ENCODE measurements at regions not wholly inside any gene's neighbourhood (a gene's known extent, or its start where the extent isn't known, plus 50 kb on each side); places are given as distances from the start of the nearest gene placed in this dataset.

GRCh38 chr15:81962482-81962881, 83.3 kb downstream of the MEX3B start:
- TF ChIP-seq CTCF (conservative IDR thresholded peaks at IDR 0.05) (no peak), ZFX (IDR thresholded peaks at IDR 0.05) (no peak)
- no peak overlapping the region for H3K27ac ChIP-seq

GRCh38 chr15:81959196-81959595, 86.6 kb downstream of the MEX3B start:
- no peak overlapping the region for H3K27ac ChIP-seq
- TF ChIP-seq CTCF (conservative IDR thresholded peaks at IDR 0.05) (no peak), ZFX (IDR thresholded peaks at IDR 0.05) (no peak)

- H3K27ac ChIP-seq = no peak overlapping the region
- TF ChIP-seq CTCF (conservative IDR thresholded peaks at IDR 0.05) (no peak), ZFX (IDR thresholded peaks at IDR 0.05) (no peak)
Measured at GRCh38 chr15:81957698-81958097, 88.1 kb downstream of the MEX3B start.

GRCh38 chr15:81955382-81956062, 90.3 kb downstream of the MEX3B start:
- no peak overlapping the region for H3K27ac ChIP-seq
- no peak for TF ChIP-seq ZFX (IDR thresholded peaks at IDR 0.05)
- no peak for TF ChIP-seq CTCF (conservative IDR thresholded peaks at IDR 0.05)

GRCh38 chr15:81954158-81954783, 91.5 kb downstream of the MEX3B start:
- no peak for TF ChIP-seq CTCF (conservative IDR thresholded peaks at IDR 0.05)
- TF ChIP-seq ZFX (IDR thresholded peaks at IDR 0.05) = no peak
- H3K27ac ChIP-seq = no peak overlapping the region

- TF ChIP-seq CTCF (conservative IDR thresholded peaks at IDR 0.05) (no peak), ZFX (IDR thresholded peaks at IDR 0.05) (no peak)
- H3K27ac ChIP-seq = no peak overlapping the region
Measured at GRCh38 chr15:81950841-81951414, 94.9 kb downstream of the MEX3B start.

- no peak overlapping the region for H3K27ac ChIP-seq
- TF ChIP-seq CTCF (conservative IDR thresholded peaks at IDR 0.05) = no peak
- TF ChIP-seq ZFX (IDR thresholded peaks at IDR 0.05) = no peak
Measured at GRCh38 chr15:81948751-81949150, 97.1 kb downstream of the MEX3B start.

Data from C4-2B (cell line).